HepG2 (cell line): ENCODE measurements at regions not wholly inside any gene's neighbourhood (a gene's known extent, or its start where the extent isn't known, plus 50 kb on each side); places are given as distances from the start of the nearest gene placed in this dataset.

Experiments used
- ATAC-seq: fragments of 200-7000 bp; cut with Tn5 transposase; 3 replicates; pipeline ENCODE4 v1.9.1; 2020; ENCODE audit warnings: mild to moderate bottlenecking, moderate library complexity
- BruUV-seq: library from RNA; stranded (reverse); fragments of 400-500 nt; replicated peaks from 2 replicates; lab custom pipeline; 2021; lab: Mats Ljungman, UMichigan
- CTCF ChIA-PET: fragments of 300-600 bp; formaldehyde crosslinking; extraction: SDS; loops from one replicate; lab custom pipeline; 2021; ENCODE audit warnings: low total read pairs, inconsistent platforms, low intra/inter-chr PET ratio; lab: Yijun Ruan, JAX
- POLR2A ChIA-PET: fragments of 350-600 bp; sonication (Branson Sonifier 250); formaldehyde crosslinking; loops from one replicate; lab custom pipeline; 2020; ENCODE audit warnings: antibody characterized with exemption, inconsistent platforms; lab: Yijun Ruan, JAX
- DNase-seq: peaks from one replicate; pipeline ENCODE4 v3.0.0-alpha.2; 2015; ENCODE audit warnings: low spot score
- FAIRE-seq: peaks from 3 replicates; lab custom pipeline; 2011; peaks lifted over from hg19 to GRCh38; lab: Jason Lieb, UNC
- H2AFZ ChIP-seq: one replicate; pipeline ENCODE4 v1.6.1; 2011; ENCODE audit warnings: low read length, inconsistent platforms
- H3K27ac ChIP-seq: fragments of 300-600 bp; 3 replicates; pipeline ENCODE4 v1.8.0; 2011; ENCODE audit warnings: mixed run types, mild to moderate bottlenecking, mixed read lengths, low read length, inconsistent platforms; ENCODE audit not compliant: insufficient read depth; ENCODE audit errors: extremely low read length
- H3K27me3 ChIP-seq, 2 experiments: fragments of 200-600 bp in 1 of 2; 2 replicates in 1 of 2; 3 replicates in 1 of 2; pipeline versions ENCODE4 v1.6.0 to v1.8.0; 2011; ENCODE audit warnings: low read length in 2 of 2, mild to moderate bottlenecking in 2 of 2, moderate library complexity in 2 of 2, inconsistent platforms in 1 of 2; ENCODE audit not compliant: insufficient read depth in 2 of 2, control insufficient read depth in 1 of 2
- H3K36me3 ChIP-seq, 2 experiments: fragments of 200-600 bp in 1 of 2; replicated peaks in 1 of 2; 2 replicates in 1 of 2; 3 replicates in 1 of 2; pipeline versions ENCODE4 v1.5.1 to v1.8.0; 2011; ENCODE audit warnings: low read length in 2 of 2, inconsistent platforms in 1 of 2; ENCODE audit not compliant: insufficient read depth in 2 of 2, control insufficient read depth in 1 of 2
- H3K4me1 ChIP-seq: 2 replicates; pipeline ENCODE4 v1.5.1; 2012; ENCODE audit warnings: low read length, inconsistent platforms; ENCODE audit not compliant: insufficient read depth
- H3K4me2 ChIP-seq: 2 replicates; pipeline ENCODE4 v1.6.0; 2011; ENCODE audit warnings: low read depth, low read length, inconsistent platforms
- H3K4me3 ChIP-seq, 3 experiments: fragments of 200-600 bp in 1 of 3; sonication (generic), shearing (Covaris generic) in 1 of 3; replicated peaks in 1 of 3; 2 replicates each; pipeline ENCODE4 v1.5.1; 2011 to 2016; ENCODE audit warnings: low read length in 3 of 3, inconsistent platforms in 2 of 3, low read depth in 2 of 3, mild to moderate bottlenecking in 2 of 3, control low read depth in 1 of 3, mixed read lengths in 1 of 3; ENCODE audit not compliant: insufficient read depth in 1 of 3
- H3K79me2 ChIP-seq: one replicate; pipeline ENCODE4 v1.6.1; 2011; ENCODE audit warnings: low read length, inconsistent platforms; ENCODE audit not compliant: insufficient read depth
- H3K9ac ChIP-seq: 2 replicates; pipeline ENCODE4 v1.6.0; 2011; ENCODE audit warnings: mild to moderate bottlenecking, low read depth, low read length, inconsistent platforms; ENCODE audit not compliant: insufficient read depth
- H3K9me3 ChIP-seq: 2 replicates; pipeline ENCODE4 v1.5.1; 2012; ENCODE audit warnings: mild to moderate bottlenecking, low read length
- H4K20me1 ChIP-seq: 2 replicates; pipeline ENCODE4 v1.6.0; 2011; ENCODE audit warnings: inconsistent platforms, mild to moderate bottlenecking, low read length, moderate library complexity; ENCODE audit not compliant: insufficient read depth
- AHDC1 ChIP-seq: sonication (generic); formaldehyde crosslinking; IDR thresholded peaks from 2 replicates; pipeline ENCODE4 v1.5.1; 2020; ENCODE audit warnings: mild to moderate bottlenecking, missing genetic modification reagents, borderline replicate concordance
- ARNT ChIP-seq: fragments of 450-650 bp; IDR thresholded peaks from 2 replicates; pipeline ENCODE4 v1.6.1; 2017
- ELK4 ChIP-seq: sonication (generic); formaldehyde crosslinking; IDR thresholded peaks from 2 replicates; pipeline ENCODE4 v1.9.0; 2021; ENCODE audit warnings: missing genetic modification reagents, borderline replicate concordance
- FOXK1 ChIP-seq: sonication (generic); formaldehyde crosslinking; IDR thresholded peaks from 2 replicates; pipeline ENCODE4 v1.4.0; 2020; ENCODE audit warnings: low read depth, missing genetic modification reagents, borderline replicate concordance
- HOXA9 ChIP-seq: sonication (generic); formaldehyde crosslinking; IDR thresholded peaks from 2 replicates; pipeline ENCODE4 v1.8.1; 2022; ENCODE audit warnings: missing genetic modification reagents, mild to moderate bottlenecking, moderate library complexity, borderline replicate concordance
- KLF9 ChIP-seq: IDR thresholded peaks from 2 replicates; pipeline ENCODE4 v1.6.1; 2016; ENCODE audit warnings: low read depth
- PHB2 ChIP-seq: fragments of 450-650 bp; IDR thresholded peaks from 2 replicates; pipeline ENCODE4 v1.6.1; 2018; ENCODE audit not compliant: partially characterized antibody
- RFX3 ChIP-seq: IDR thresholded peaks from 2 replicates; pipeline ENCODE4 v1.6.1; 2016; ENCODE audit warnings: missing biosample characterization, missing genetic modification reagents
- SNAPC4 ChIP-seq: sonication (generic); formaldehyde crosslinking; IDR thresholded peaks from 2 replicates; pipeline ENCODE4 v1.4.0; 2020; ENCODE audit warnings: mild to moderate bottlenecking, missing genetic modification reagents
- THAP11 ChIP-seq: IDR thresholded peaks from 2 replicates; pipeline ENCODE4 v1.6.1; 2016; ENCODE audit warnings: missing biosample characterization, missing genetic modification reagents
- ZBTB42 ChIP-seq: sonication (generic); formaldehyde crosslinking; IDR thresholded peaks from 2 replicates; pipeline ENCODE4 v1.5.0; 2020; ENCODE audit warnings: mild to moderate bottlenecking, missing genetic modification reagents
- WGBS: methylation state at CpG from one replicate; pipeline ENCODE4 v1.1.6; 2017; ENCODE audit warnings: low lambda C conversion rate; 5-methylcytosine and 5-hydroxymethylcytosine counted together
- in situ Hi-C: cut with HindIII; loops from 2 replicates; pipeline ENCODE4 v1.10.0; 2017; ENCODE audit warnings: low pct_unique_long_range_greater_than_20kb; ENCODE audit not compliant: extremely low pct_ligation_motif_present
- intact Hi-C: fragments of 100-400 bp; cut with micrococcal nuclease; formaldehyde crosslinking; loops from one replicate; pipeline ENCODE4 v1.10.0; 2022; ENCODE audit not compliant: unreplicated experiment
- TF ChIP-seq, protein P1 (sequence below), 2 experiments: fragments of 450-650 bp in 1 of 2; sonication (generic) in 1 of 2; formaldehyde crosslinking; IDR thresholded peaks; 2 replicates each; pipeline versions ENCODE4 v1.5.0 to v1.8.0; 2020 to 2022; ENCODE audit warnings: mild to moderate bottlenecking in 1 of 2, missing genetic modification reagents in 1 of 2

GRCh38 chr16:86392436-86393152, 117.7 kb upstream of the FOXF1 start:
- no peaks in the 10 kb centered on the region for H3K4me1 ChIP-seq
- POLR2A ChIA-PET = no interaction called here
- DNase-seq (no peak), FAIRE-seq (no peak), ATAC-seq (no peak)
- peaks cover 0 to 19% of the 10 kb centered on the region in 2 experiments; a peak in 3 of 5 replicates for H3K27me3 ChIP-seq
- CTCF ChIA-PET = no interaction called here
- no peaks in the 10 kb centered on the region for H4K20me1 ChIP-seq
- no peak overlapping the region for H3K9ac ChIP-seq
- no peak overlapping the region for H3K4me2 ChIP-seq
- intact Hi-C loops (no loop called here), in situ Hi-C loops (no loop called here)
- no peaks in the 10 kb centered on the region for H3K79me2 ChIP-seq
- H3K9me3 ChIP-seq = no peaks in the 10 kb centered on the region
- no peak overlapping the region for H3K4me3 ChIP-seq
- no peaks in the 10 kb centered on the region for H3K36me3 ChIP-seq
- 4% methylated on average over 8 of the region's 8 CpGs for WGBS
- no peak overlapping the region for H3K27ac ChIP-seq
- no peak overlapping the region for H2AFZ ChIP-seq
- no TSS peak for BruUV-seq
- TF ChIP-seq AHDC1 (CRISPR knock-in tag) (no peak), PHB2 (no peak), KLF9 (CRISPR knock-in tag) (no peak), SNAPC4 (CRISPR knock-in tag) (no peak), ELK4 (CRISPR knock-in tag) (no peak), HOXA9 (CRISPR knock-in tag) (no peak), ARNT (no peak), ZBTB42 (CRISPR knock-in tag) (no peak), THAP11 (CRISPR knock-in tag) (no peak), FOXK1 (CRISPR knock-in tag) (no peak), RFX3 (no peak)
- TF ChIP-seq, protein P1, sequence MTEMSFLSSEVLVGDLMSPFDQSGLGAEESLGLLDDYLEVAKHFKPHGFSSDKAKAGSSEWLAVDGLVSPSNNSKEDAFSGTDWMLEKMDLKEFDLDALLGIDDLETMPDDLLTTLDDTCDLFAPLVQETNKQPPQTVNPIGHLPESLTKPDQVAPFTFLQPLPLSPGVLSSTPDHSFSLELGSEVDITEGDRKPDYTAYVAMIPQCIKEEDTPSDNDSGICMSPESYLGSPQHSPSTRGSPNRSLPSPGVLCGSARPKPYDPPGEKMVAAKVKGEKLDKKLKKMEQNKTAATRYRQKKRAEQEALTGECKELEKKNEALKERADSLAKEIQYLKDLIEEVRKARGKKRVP (CRISPR knock-in tag; IDR thresholded peaks at IDR 0.05) = no peak
